SK-N-SH treated with all-trans-retinoic acid at 6 μM for 48 hours (cell line): ENCODE measurements at regions not wholly inside any gene's neighbourhood (a gene's known extent, or its start where the extent isn't known, plus 50 kb on each side); places are given as distances from the start of the nearest gene placed in this dataset.

ENCODE experiments used
- ATAC-seq: fragments of 200-7000 bp; cut with Tn5 transposase; 3 replicates; pipeline ENCODE4 v1.9.1; 2020; ENCODE audit warnings: mild to moderate bottlenecking, moderate library complexity
- ARNTL ChIP-seq: fragments of 450-650 bp; formaldehyde crosslinking; IDR thresholded peaks from 2 replicates; pipeline ENCODE4 v1.5.0; 2020; ENCODE audit warnings: low read depth, mild to moderate bottlenecking, moderate library complexity, borderline replicate concordance
- BACH2 ChIP-seq: fragments of 250-450 bp; sonication (Bioruptor Pico); IDR thresholded peaks from 2 replicates; pipeline ENCODE4 v1.9.0; 2021; ENCODE audit warnings: mild to moderate bottlenecking, borderline replicate concordance
- CSDC2 ChIP-seq: fragments of 250-450 bp; sonication (Bioruptor Pico); IDR thresholded peaks from 2 replicates; pipeline ENCODE4 v1.5.0; 2020; ENCODE audit warnings: mild to moderate bottlenecking, moderate library complexity
- CSRNP3 ChIP-seq: fragments of 250-450 bp; sonication (Bioruptor Pico); IDR thresholded peaks from 2 replicates; pipeline ENCODE4 v1.5.1; 2021; ENCODE audit warnings: mild to moderate bottlenecking, moderate library complexity
- GLIS3 ChIP-seq: fragments of 250-450 bp; sonication (Bioruptor Pico); IDR thresholded peaks from 2 replicates; pipeline ENCODE4 v1.5.0; 2020; ENCODE audit warnings: mild to moderate bottlenecking, moderate library complexity
- OSR1 ChIP-seq: fragments of 250-450 bp; sonication (Bioruptor Pico); IDR thresholded peaks from 2 replicates; pipeline ENCODE4 v1.8.0; 2022; ENCODE audit warnings: moderate library complexity, mild to moderate bottlenecking, inconsistent platforms
- POU6F1 ChIP-seq: fragments of 250-450 bp; sonication (Bioruptor Pico); IDR thresholded peaks from 2 replicates; pipeline ENCODE4 v1.8.0; 2021; ENCODE audit warnings: low read depth, mild to moderate bottlenecking, moderate library complexity, borderline replicate concordance
- RARB ChIP-seq: fragments of 250-450 bp; sonication (Bioruptor Pico); IDR thresholded peaks from 2 replicates; pipeline ENCODE4 v1.8.0; 2021; ENCODE audit warnings: mild to moderate bottlenecking, moderate library complexity
- SNAI2 ChIP-seq: fragments of 250-450 bp; sonication (Bioruptor Pico); IDR thresholded peaks from 2 replicates; pipeline ENCODE4 v1.5.0; 2020; ENCODE audit warnings: mild to moderate bottlenecking, moderate library complexity
- TCF4 ChIP-seq: fragments of 250-450 bp; sonication (Bioruptor Pico); IDR thresholded peaks from 2 replicates; pipeline ENCODE4 v1.8.0; 2021; ENCODE audit warnings: mild to moderate bottlenecking, moderate library complexity, borderline replicate concordance
- TOX ChIP-seq: fragments of 250-450 bp; sonication (Bioruptor Pico); IDR thresholded peaks from 2 replicates; pipeline ENCODE4 v1.8.0; 2021; ENCODE audit warnings: mild to moderate bottlenecking, moderate library complexity, borderline replicate concordance
- TSHZ2 ChIP-seq: fragments of 250-450 bp; sonication (Bioruptor Pico); IDR thresholded peaks from 2 replicates; pipeline ENCODE4 v1.5.0; 2020; ENCODE audit warnings: mild to moderate bottlenecking, moderate library complexity
- ZFP30 ChIP-seq: fragments of 450-650 bp; formaldehyde crosslinking; IDR thresholded peaks from 2 replicates; pipeline ENCODE4 v1.5.0; 2022; ENCODE audit warnings: mild to moderate bottlenecking, moderate library complexity
- ZNF565 ChIP-seq: fragments of 450-650 bp; formaldehyde crosslinking; conservative IDR thresholded peaks from 2 replicates; pipeline ENCODE4 v1.5.0; 2020; ENCODE audit warnings: low read depth, mild to moderate bottlenecking, moderate library complexity
- ZNF70 ChIP-seq: fragments of 450-650 bp; formaldehyde crosslinking; IDR thresholded peaks from 2 replicates; pipeline ENCODE4 v1.5.0; 2020; ENCODE audit warnings: mild to moderate bottlenecking, moderate library complexity
- ZNF8 ChIP-seq: fragments of 450-650 bp; formaldehyde crosslinking; IDR thresholded peaks from 2 replicates; pipeline ENCODE4 v1.5.0; 2020; ENCODE audit warnings: mild to moderate bottlenecking, moderate library complexity

- no peak for TF ChIP-seq CSRNP3 (CRISPR knock-in tag)
- TF ChIP-seq TOX (CRISPR knock-in tag), result no peak
- no peak for TF ChIP-seq GLIS3 (CRISPR knock-in tag)
- TF ChIP-seq, all 23 proteins: peak for 0
Measured at GRCh38 chr3:622314-622713, 425.8 kb downstream of the CHL1 start (continued).

GRCh38 chr3:623914-624545 is 427.5 kb downstream of the CHL1 start:
- ATAC-seq, result no peak

GRCh38 chr3:632571-633170 is 436.1 kb downstream of the CHL1 start:
- no peak for ATAC-seq
- no peak for TF ChIP-seq ARNTL (CRISPR knock-in tag)
- no peak for TF ChIP-seq ZNF565
- no peak for TF ChIP-seq GLIS3 (CRISPR knock-in tag)
- TF ChIP-seq ZFP30 (CRISPR knock-in tag), result no peak
- no peak for TF ChIP-seq BACH2 (CRISPR knock-in tag)
- TF ChIP-seq TSHZ2 (CRISPR knock-in tag), result no peak
- TF ChIP-seq POU6F1 (CRISPR knock-in tag), result no peak
- TF ChIP-seq OSR1 (CRISPR knock-in tag), result no peak
- no peak for TF ChIP-seq TCF4
- no peak for TF ChIP-seq TOX (CRISPR knock-in tag)
- no peak for TF ChIP-seq SNAI2 (CRISPR knock-in tag)

More at GRCh38 chr3:623914-624545, 427.5 kb downstream of the CHL1 start:
- no peak for TF ChIP-seq ZNF70 (CRISPR knock-in tag)
- no peak for TF ChIP-seq TSHZ2 (CRISPR knock-in tag)
- no peak for TF ChIP-seq CSDC2 (CRISPR knock-in tag)
- TF ChIP-seq ZNF8 (CRISPR knock-in tag), result no peak
- no peak for TF ChIP-seq RARB (CRISPR knock-in tag)
- TF ChIP-seq SNAI2 (CRISPR knock-in tag), result no peak
- no peak for TF ChIP-seq GLIS3 (CRISPR knock-in tag)
- no peak for TF ChIP-seq CSRNP3 (CRISPR knock-in tag)
- TF ChIP-seq ARNTL (CRISPR knock-in tag), result no peak
- TF ChIP-seq OSR1 (CRISPR knock-in tag), result no peak
- no peak for TF ChIP-seq POU6F1 (CRISPR knock-in tag)
